Endothelial cell of umbilical vein (primary cell): ENCODE measurements at regions not wholly inside any gene's neighbourhood (a gene's known extent, or its start where the extent isn't known, plus 50 kb on each side); places are given as distances from the start of the nearest gene placed in this dataset.

ENCODE experiments used
- BruUV-seq: library from RNA; stranded (reverse); fragments of 400-500 nt; replicated peaks from 2 replicates; lab custom pipeline; 2021; lab: Mats Ljungman, UMichigan
- CTCF ChIA-PET: fragments of 300-600, 350-600 bp; sonication (Branson Sonifier 250); formaldehyde crosslinking; loops from one replicate; lab custom pipeline; 2021; ENCODE audit warnings: antibody characterized with exemption, inconsistent platforms; lab: Charles Lee
- POLR2A ChIA-PET: fragments of 300-600, 350-600 bp; sonication (Branson Sonifier 250); formaldehyde crosslinking; loops from one replicate; lab custom pipeline; 2021; ENCODE audit warnings: antibody characterized with exemption, inconsistent platforms; lab: Charles Lee
- DNase-seq: peaks from one replicate; pipeline ENCODE4 v3.0.0-alpha.2; 2011; ENCODE audit warnings: low read depth, low spot score
- FAIRE-seq: peaks from 2 replicates; lab custom pipeline; 2011; peaks lifted over from hg19 to GRCh38; lab: Jason Lieb, UNC
- H2AFZ ChIP-seq: 2 replicates; pipeline ENCODE4 v1.6.0; 2012; ENCODE audit warnings: low read depth, low read length, control low read depth, inconsistent platforms
- H3K27ac ChIP-seq: 2 replicates; pipeline ENCODE4 v1.5.1; 2011; ENCODE audit warnings: low read depth, mild to moderate bottlenecking, control low read depth, low read length, moderate library complexity; ENCODE audit not compliant: insufficient read depth
- H3K27me3 ChIP-seq, 2 experiments: 2 replicates each; pipeline versions ENCODE4 v1.6.0 to v1.6.1; 2011; ENCODE audit warnings: low read length in 2 of 2, mixed read lengths in 1 of 2; ENCODE audit not compliant: control insufficient read depth in 2 of 2, insufficient read depth in 2 of 2
- H3K36me3 ChIP-seq, 2 experiments: 2 replicates in 1 of 2; 3 replicates in 1 of 2; pipeline ENCODE4 v1.5.1; 2011; ENCODE audit warnings: low read length in 2 of 2, mild to moderate bottlenecking in 1 of 2, moderate library complexity in 1 of 2; ENCODE audit not compliant: control insufficient read depth in 2 of 2, insufficient read depth in 2 of 2; ENCODE audit errors: extremely low read depth in 1 of 2
- H3K4me1 ChIP-seq: 3 replicates; pipeline ENCODE4 v1.5.1; 2011; ENCODE audit warnings: mild to moderate bottlenecking, low read length; ENCODE audit not compliant: control insufficient read depth, insufficient read depth; ENCODE audit errors: extremely low read depth
- H3K4me2 ChIP-seq: 2 replicates; pipeline ENCODE4 v1.6.1; 2011; ENCODE audit warnings: low read length, control low read depth, mixed read lengths; ENCODE audit not compliant: insufficient read depth
- H3K4me3 ChIP-seq, 3 experiments: fragments of 200-600 bp in 1 of 3; sonication (generic), shearing (Covaris generic) in 1 of 3; replicated peaks in 1 of 3; 2 replicates each; pipeline ENCODE4 v1.5.1; 2011 to 2016; ENCODE audit warnings: control low read depth in 3 of 3, low read length in 3 of 3, mild to moderate bottlenecking in 2 of 3, inconsistent platforms in 1 of 3, low read depth in 1 of 3, moderate library complexity in 1 of 3; ENCODE audit not compliant: insufficient read depth in 1 of 3
- H3K79me2 ChIP-seq: 2 replicates; pipeline ENCODE4 v1.6.0; 2012; ENCODE audit warnings: low read length, inconsistent platforms; ENCODE audit not compliant: control insufficient read depth, insufficient read depth
- H3K9ac ChIP-seq: replicated peaks from 2 replicates; pipeline ENCODE3; 2011; ENCODE audit warnings: low read length, control low read depth; ENCODE audit not compliant: insufficient read depth; ENCODE audit errors: extremely low read depth
- H3K9me1 ChIP-seq: replicated peaks from 3 replicates; pipeline ENCODE4 v1.6.0; 2011; ENCODE audit warnings: mild to moderate bottlenecking, low read length; ENCODE audit not compliant: control insufficient read depth, insufficient read depth; ENCODE audit errors: extremely low read depth
- H3K9me3 ChIP-seq: replicated peaks from 2 replicates; pipeline ENCODE4 v1.5.1; 2012; ENCODE audit warnings: low read length, inconsistent platforms; ENCODE audit not compliant: control insufficient read depth, insufficient read depth
- H4K20me1 ChIP-seq: replicated peaks from 2 replicates; pipeline ENCODE3; 2011; ENCODE audit warnings: mild to moderate bottlenecking, low read length; ENCODE audit not compliant: control insufficient read depth, insufficient read depth; ENCODE audit errors: extremely low read depth
- CTCF ChIP-seq, 2 donors: IDR thresholded peaks; 1 replicate in 1 of 2; 2 replicates in 1 of 2; pipeline ENCODE4 v1.5.1; 2011; ENCODE audit warnings: low read length in 2 of 2, mild to moderate bottlenecking in 2 of 2, moderate library complexity in 2 of 2, control low read depth in 1 of 2, inconsistent platforms in 1 of 2, low read depth in 1 of 2; ENCODE audit not compliant: insufficient read depth in 1 of 2; ENCODE audit errors: extremely low read depth in 1 of 2
- EZH2 ChIP-seq: IDR thresholded peaks from 2 replicates; pipeline ENCODE4 v1.6.1; 2012; ENCODE audit warnings: borderline replicate concordance, low read depth, mild to moderate bottlenecking, moderate library complexity, low read length, inconsistent platforms; ENCODE audit not compliant: severe bottlenecking
- FOS ChIP-seq: IDR thresholded peaks from 2 replicates; pipeline ENCODE4 v1.6.1; 2011; ENCODE audit warnings: mild to moderate bottlenecking, low read length, moderate library complexity, borderline replicate concordance; ENCODE audit not compliant: insufficient read depth
- GATA2 ChIP-seq: IDR thresholded peaks from 2 replicates; pipeline ENCODE4 v1.7.0; 2011; ENCODE audit warnings: low read depth, mild to moderate bottlenecking, moderate library complexity, mixed read lengths, low read length; ENCODE audit not compliant: insufficient read length, insufficient read depth
- JUN ChIP-seq: IDR thresholded peaks from 2 replicates; pipeline ENCODE4 v1.6.1; 2011; ENCODE audit warnings: borderline replicate concordance, low read depth; ENCODE audit not compliant: insufficient read length, insufficient read depth
- MYC ChIP-seq: IDR thresholded peaks from one replicate; pipeline ENCODE4 v1.6.1; 2011; ENCODE audit warnings: mild to moderate bottlenecking, low read depth, low read length
- POLR2A ChIP-seq: IDR thresholded peaks from 2 replicates; pipeline ENCODE4 v1.6.1; 2012; ENCODE audit warnings: low read depth, mild to moderate bottlenecking, control low read depth, low read length
- POLR2AphosphoS5 ChIP-seq: IDR thresholded peaks from 2 replicates; pipeline ENCODE4 v1.6.1; 2012; ENCODE audit warnings: low read depth, mild to moderate bottlenecking, control low read depth, low read length, moderate library complexity; ENCODE audit not compliant: insufficient read depth
- dilution Hi-C: fragments of 300-500 bp; cut with MboI; formaldehyde crosslinking; loops from one replicate; pipeline ENCODE4 v1.15.0; 2019; ENCODE audit warnings: low sequenced_read_pairs; ENCODE audit not compliant: extremely low pct_ligation_motif_present
- intact Hi-C: fragments of 100-400 bp; cut with micrococcal nuclease; formaldehyde crosslinking; loops from one replicate; pipeline ENCODE4 v1.10.0; 2022
- TF ChIP-seq, protein P1 (sequence below): IDR thresholded peaks from 2 replicates; pipeline ENCODE4 v1.6.1; 2011; ENCODE audit not compliant: insufficient read depth, insufficient read length

DNA sequence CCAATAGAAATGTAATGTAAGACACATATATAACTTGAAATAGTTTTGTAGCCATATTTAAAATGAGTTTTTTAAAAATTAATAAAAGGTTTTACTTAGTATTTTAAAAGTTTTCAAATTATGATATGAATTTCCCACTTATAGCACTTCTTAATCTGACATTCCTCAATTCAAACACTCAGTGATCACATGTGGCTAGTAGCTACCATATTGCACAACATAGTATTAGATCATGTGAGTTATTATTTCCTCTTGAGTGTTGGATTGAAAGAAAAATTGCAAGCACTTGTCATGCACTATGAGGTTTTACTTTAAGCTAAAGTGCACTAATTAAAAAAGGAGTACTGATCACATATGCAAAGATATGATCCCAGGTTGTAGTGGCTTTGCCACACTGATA lies 453.4 kb upstream of the ROBO2 start:
- Histone ChIP-seq H3K27me3 (no peaks in the 10 kb centered on the region), H3K4me1 (no peaks in the 10 kb centered on the region), H3K4me3 (no peak overlapping the region), H3K4me2 (no peak overlapping the region), H3K79me2 (no peaks in the 10 kb centered on the region), H3K9ac (no peak overlapping the region), H4K20me1 (no peaks in the 10 kb centered on the region), H3K36me3 (no peaks in the 10 kb centered on the region), H3K9me1 (no peaks in the 10 kb centered on the region), H3K9me3 (no peaks in the 10 kb centered on the region), H2AFZ (no peak overlapping the region), H3K27ac (no peak overlapping the region)
- dilution Hi-C loops, result no loop called here
- FAIRE-seq (no peak), DNase-seq (no peak)
- TF ChIP-seq, protein P1, sequence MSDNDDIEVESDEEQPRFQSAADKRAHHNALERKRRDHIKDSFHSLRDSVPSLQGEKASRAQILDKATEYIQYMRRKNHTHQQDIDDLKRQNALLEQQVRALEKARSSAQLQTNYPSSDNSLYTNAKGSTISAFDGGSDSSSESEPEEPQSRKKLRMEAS, result no peak
- TF ChIP-seq GATA2 (no peak), EZH2 (no peak), POLR2AphosphoS5 (no peak), JUN (no peak), POLR2A (no peak), MYC (no peak), FOS (no peak), CTCF (IDR thresholded peaks at IDR 0.05; ENCODE audit: extremely low read depth in 1 of 2, insufficient read depth in 1 of 2, low read depth in 1 of 2, low read length in 2 of 2) (no peak)
- BruUV-seq, result no TSS peak
- ChIA-PET CTCF (no interaction called here), POLR2A (no interaction called here)
- intact Hi-C loops, result no loop called here
